ENCODE measurements at regions not wholly inside any gene's neighbourhood (a gene's known extent, or its start where the extent isn't known, plus 50 kb on each side); places are given as distances from the start of the nearest gene placed in this dataset.

- no peak for DNase-seq
Observed at GRCh38 chr11:45554230-45554967, 111.0 kb downstream of the CHST1 start.

GRCh38 chr11:45553383-45553936 lies 112.0 kb downstream of the CHST1 start:
- DNase-seq = no peak

DNA sequence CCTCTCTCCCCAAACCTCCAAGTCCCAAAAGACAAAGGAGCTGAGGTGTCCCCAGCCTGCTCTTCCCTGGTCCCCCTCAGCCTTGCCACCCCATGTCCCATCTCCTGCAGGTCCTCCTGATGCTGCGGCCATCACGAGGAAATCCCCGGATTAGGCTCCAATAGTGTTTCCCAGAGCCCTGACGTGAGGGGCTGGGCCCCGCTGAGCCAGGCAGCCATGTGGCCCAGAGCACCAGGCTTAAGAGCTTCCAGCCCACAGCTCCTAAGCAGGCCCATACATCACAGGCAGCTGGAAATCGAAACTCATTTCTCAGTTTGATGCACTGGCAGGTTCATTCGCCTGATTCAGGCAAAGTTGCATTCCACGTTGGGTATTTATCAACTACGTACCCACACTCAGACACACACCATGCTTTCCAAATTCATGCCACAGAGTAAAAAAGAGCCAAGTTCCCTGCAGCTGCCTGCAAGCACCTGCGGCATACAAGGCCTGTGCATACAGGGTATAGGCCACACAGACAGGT lies 114.2 kb downstream of the CHST1 start:
- no peak for DNase-seq

- no peak for DNase-seq
Observed at GRCh38 chr11:45549257-45549656, 116.2 kb downstream of the CHST1 start.

GRCh38 chr11:45546366-45546765 lies 119.1 kb downstream of the CHST1 start:
- DNase-seq = no peak

DNA sequence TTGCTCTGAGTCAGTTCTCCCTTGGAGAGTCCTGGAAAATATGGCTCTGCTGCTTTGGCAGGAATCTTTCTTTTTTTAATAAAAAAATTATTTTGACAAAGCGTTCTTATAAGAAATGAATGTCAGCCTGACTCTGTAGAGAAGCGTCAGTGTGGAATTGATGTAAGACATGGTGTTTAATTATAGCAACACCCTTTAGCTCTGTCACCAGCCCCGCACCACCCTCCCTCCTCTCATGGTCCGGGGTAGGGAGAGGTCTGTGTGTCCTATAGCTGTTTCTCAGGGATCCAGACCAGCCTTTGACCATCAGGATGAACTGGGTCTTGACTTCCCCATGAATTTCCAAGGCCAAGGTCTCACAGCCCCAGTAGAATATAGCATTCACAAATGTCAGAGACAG lies 120.6 kb downstream of the CHST1 start:
- no peak for DNase-seq

DNA sequence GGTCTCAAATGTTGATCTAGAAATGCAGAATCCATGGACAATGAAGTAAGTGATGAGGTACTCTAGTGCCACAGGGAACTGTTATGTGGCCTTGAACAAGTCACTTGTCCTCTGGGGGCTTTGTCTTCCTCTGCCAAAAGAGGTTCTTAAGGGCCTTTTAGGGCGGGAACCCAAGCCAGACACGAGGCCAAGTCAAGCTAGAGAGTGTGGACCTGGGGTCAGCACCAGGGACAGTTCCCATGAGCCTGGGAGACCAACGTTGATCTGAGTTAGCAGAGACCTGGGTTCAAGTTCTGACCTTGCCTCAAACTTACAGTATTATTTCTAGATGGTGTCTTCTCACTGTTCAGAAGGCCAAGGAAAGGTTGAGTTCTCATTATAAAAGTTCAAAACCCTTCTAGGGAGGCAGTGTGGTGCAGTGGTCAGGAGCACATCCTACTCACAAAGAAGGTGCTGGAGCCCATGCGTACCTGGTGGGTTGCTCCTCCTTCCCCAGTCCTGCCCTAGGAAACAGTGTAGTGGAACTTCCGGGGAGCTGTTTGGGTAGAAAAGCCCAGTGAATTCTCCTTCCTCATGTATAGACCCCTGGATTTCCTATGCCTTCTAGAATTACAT lies 121.5 kb downstream of the CHST1 start:
- DNase-seq = peak; percentile 10 to 16

DNA sequence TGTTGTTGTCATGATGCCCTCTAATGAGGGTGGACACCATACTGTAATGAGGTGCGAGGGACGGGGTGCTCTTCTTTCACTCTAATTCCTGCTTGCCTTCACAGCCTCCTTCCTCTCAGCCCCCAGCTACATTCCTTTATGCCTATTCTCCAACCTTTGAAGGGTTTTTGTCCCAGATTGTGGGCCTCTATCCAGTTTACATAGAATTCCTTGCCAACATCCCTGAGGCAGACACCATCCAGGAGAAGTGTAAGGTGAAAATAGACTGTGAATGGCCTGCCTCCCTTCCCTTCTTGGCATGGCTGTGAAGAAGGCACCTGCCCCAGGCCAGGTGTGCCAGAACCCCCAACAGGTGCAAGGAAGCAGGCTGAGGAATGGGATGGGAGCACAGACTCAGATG lies 122.3 kb downstream of the CHST1 start:
- no peak for DNase-seq

DNA sequence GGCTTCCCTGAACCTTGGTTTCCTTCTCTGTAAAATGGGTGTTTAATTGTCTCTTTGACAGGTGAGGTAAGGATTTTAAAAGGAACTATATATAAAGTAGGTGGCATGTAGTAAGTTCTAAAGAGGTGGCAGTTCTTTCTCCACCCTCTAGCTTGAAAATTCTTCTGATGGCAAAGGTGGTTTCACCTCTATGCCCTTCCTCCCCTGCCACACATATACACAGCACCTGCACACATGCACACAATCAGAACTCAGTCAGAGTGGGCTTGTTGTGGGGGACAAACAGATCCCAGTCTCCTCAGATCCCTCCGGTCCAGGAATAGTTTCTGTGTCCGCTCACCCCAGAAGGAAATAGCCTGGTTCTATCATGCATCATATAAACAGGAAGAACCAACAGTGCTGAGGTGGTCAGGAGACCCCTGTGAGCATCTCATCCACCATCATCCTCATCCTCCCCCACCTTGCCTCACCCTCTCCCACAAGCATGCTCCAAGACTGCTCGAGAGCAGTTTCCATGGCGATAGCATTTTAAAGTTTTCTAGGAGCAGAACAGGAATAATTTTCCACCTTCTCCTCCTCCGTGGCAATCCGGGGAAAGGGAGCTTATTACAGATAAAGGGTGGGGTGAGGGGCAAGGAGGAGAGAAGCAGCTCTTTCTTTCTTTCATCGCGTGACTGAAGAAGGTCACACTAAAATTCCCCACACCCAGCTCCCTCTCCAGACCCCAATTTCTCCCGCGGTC lies 123.6 kb downstream of the CHST1 start:
- no peak for DNase-seq

DNA sequence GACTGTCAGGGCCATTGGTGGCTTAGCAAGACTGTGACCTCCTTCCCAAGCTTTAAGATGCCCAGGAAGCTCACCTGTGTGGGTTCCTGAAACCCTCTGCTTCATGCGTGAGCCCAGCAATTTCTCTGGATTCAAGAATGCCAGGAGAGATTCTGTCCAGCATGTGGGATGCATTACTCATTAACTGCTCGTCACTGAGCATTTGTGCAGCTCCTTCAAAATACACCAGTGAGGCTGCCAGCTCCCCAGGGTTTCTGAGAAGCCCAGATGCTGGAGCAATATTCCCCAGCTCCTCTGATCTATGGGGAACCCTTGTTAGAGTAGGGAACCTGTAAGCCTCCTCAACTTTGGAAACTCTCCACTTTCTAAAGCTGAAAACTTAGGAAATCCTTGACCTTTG lies 126.5 kb downstream of the CHST1 start:
- no peak for DNase-seq

DNA sequence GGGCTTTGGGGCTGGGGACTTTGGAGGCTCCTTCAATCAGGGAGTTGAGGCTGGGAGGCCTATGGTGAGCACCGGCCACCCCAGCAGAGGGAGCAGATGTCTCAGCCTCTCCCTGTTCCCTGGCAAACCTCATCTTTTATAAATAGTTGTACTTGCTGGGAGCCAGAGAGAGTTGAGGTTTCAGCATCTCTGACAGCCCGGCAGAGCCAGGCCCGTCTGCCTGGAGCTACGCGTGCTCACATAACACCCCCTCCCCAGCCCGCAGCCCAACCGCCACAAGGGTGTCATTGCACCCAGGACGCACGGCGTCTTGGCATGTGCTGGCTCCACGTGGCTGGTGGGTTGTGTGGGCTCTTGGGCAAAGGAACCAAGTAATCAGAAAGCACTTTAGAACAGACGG lies 127.1 kb downstream of the CHST1 start:
- DNase-seq = no peak

GRCh38 chr11:45537614-45538013 lies 127.8 kb downstream of the CHST1 start:
- DNase-seq = no peak

DNA sequence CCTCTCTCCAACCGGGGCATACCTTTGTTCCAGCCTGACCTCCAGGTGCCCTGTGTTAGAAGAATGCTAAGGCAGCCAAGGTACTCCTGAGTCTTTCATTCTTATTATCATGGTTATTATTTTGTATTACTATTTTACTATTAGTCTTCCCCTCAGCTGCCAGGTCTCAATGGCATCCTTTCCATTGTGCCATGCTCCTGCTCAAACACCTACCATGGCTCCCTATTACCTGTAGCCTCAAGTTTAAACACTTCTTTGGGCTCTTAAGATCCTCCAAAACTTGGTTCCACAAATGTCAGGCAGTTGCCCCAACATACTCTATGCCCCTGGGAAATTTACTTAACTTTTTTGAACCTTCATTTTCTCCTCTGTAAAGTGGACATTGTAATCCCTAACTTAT lies 130.4 kb downstream of the CHST1 start:
- no peak for DNase-seq

GRCh38 chr11:45534132-45534531 lies 131.3 kb downstream of the CHST1 start:
- no peak for DNase-seq

GRCh38 chr11:45532546-45532945 lies 132.9 kb downstream of the CHST1 start:
- DNase-seq = no peak

DNA sequence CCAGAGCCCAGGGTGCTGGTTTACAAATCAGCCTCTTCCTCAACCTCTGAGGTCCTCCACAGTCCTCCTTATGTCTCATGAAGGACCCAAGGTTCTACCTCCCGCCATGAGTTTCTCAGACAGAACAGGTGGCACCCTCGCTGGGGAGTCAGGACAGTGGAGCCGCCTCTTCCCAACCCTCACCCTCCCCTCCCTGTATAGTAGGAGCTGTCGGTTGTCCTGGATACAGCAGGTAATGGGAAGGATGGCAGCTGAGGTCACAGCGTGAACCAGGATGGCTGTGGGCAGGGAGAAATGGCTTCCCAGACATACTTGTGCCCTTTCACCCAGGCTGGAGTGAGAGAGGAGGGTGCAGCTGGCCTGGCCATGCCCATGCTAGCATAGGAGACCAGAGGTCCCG lies 134.6 kb downstream of the CHST1 start:
- no peak for DNase-seq

- no peak for DNase-seq
Observed at GRCh38 chr11:45530111-45530510, 135.3 kb downstream of the CHST1 start.

DNA sequence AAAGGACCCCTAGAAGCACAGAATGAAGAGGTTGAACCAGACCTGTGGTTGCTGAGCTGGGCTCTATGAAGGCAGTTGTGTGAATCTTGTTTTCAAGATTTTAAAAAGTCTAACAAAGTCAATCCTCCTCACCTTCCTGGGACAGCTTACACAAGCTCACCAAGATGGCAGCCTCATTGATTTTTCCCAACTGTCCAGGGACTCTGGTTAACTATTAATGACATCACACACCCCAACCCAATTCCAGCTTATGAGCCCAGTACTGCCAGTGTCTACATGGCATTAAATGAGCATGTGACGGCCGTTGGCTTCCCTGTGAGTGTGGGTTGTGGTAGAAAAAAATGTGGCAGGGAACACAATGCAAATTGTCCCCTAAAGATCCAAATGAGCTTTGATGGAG lies 137.0 kb downstream of the CHST1 start:
- DNase-seq = no peak

DNA sequence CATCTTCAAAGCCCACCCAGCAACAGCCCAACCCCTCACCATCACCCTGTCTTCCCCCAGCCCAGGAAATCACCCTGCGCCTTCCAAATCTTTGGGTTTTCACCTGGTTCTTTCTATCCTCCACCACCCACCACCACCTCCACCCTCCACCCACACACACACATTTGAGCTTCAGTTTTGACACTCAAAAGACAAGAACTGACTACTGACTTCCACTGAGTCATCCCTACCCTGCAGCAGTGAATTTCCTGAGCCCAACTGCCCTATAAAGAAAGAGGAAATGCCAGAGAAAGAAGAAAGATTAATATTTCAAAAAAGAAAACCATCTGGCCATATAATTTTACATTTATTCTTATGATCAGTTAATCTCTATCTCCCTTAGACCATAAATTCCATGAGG lies 137.5 kb downstream of the CHST1 start:
- DNase-seq = peak; percentile 4 to 13

DNA sequence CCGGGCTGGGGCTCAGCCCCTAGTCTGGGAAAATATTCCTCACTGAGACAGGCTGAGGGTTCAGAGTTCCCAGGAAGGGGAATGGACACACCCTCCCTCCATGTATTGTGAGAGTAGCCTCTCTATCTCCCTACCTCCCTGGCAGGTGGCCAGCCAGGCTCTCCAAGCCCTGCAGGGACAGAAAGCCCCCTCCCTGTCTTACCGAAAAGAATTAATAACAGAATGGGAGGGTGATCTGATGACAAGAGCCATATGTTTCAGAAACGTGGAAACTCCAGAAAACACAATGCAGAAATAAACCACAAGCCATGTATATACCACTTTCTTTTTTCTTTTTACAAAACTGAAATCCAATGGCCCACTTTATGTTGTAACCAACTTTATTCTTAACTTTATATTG lies 140.0 kb downstream of the CHST1 start:
- DNase-seq = no peak

DNA sequence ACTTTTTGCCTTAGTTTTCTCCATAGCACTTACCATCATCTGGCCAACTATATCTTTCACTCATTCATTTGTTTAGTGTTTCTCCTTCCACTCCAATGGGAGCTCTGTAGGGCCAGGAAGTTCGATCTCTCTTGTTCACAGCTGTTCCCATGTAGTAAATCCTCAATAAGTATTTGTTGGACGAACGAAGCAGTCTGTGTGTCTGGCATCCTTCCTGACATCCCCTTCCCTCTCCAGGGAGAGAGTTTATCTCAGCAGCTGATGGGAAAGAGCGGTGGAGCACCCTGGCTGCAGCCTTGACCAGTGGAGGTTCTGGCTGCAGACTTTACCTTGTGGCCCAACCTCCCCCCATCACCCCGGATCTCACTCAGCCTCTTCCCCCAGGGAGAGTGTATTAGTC lies 141.7 kb downstream of the CHST1 start:
- no peak for DNase-seq

DNA sequence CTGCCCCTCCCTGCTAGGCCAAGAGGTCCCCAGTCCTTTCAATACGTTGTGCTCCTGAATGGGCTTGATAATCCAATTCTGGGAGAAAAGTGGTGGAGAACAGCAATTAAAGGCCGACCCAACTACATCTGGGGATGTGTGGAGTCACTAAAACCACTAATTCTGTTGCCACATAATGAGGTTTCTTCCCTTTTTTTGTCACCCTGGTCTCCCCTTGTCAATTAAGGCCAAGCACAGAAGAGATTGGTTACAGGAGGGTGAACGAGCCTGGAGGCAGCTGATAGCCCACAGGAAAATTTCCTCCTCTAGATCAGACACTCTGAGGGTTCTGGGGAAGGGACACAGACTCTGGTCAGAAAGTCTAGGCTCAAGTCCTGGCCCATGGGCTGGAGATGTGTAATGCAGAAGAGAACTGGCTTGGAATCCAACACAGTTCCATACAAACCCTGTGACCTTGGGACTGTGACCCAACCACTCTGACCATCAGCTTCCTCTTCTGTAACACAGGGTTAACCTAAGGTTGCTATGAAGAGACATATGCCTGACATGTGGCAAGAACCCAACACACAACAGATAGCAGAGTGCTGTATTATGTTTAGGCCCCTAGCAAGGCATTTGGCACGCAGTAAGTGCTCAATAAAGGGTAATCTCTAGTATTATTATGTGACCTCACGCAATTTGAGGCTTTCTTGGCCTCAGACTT lies 146.4 kb downstream of the CHST1 start:
- DNase-seq = no peak

All from activated CD4-positive, alpha-beta T cell treated with anti-CD3 and anti-CD28 coated beads, Interleukin-2, amount 50 U/mL, for 48 hours (primary cell).